CD8-positive, alpha-beta memory T cell (primary cell): ENCODE measurements at regions not wholly inside any gene's neighbourhood (a gene's known extent, or its start where the extent isn't known, plus 50 kb on each side); places are given as distances from the start of the nearest gene placed in this dataset.
A peak's percentile ranks its signal among the peaks of the same experiment; 100 is the strongest.

Source experiments
- CTCF ChIA-PET: fragments of 350-600 bp; sonication (Branson Sonifier 250); formaldehyde crosslinking; loops from one replicate; lab custom pipeline; 2021; ENCODE audit warnings: antibody characterized with exemption; lab: Charles Lee
- POLR2A ChIA-PET: fragments of 350-600 bp; sonication (Branson Sonifier 250); formaldehyde crosslinking; loops from one replicate; lab custom pipeline; 2021; ENCODE audit warnings: antibody characterized with exemption; lab: Charles Lee
- DNase-seq, 5 donors: peaks; one replicate each; pipeline versions ENCODE4 v3.0.0 to v3.0.0-alpha.2; 2020 to 2022; ENCODE audit warnings: mixed read lengths in 1 of 5
- H3K27ac ChIP-seq: one replicate; pipeline ENCODE4 v1.7.0; 2013; ENCODE audit warnings: low read depth, mild to moderate bottlenecking, low read length, moderate library complexity
- H3K27me3 ChIP-seq: 2 replicates; pipeline ENCODE4 v1.7.0; 2013; ENCODE audit warnings: low read length, mild to moderate bottlenecking; ENCODE audit not compliant: insufficient read depth, poor library complexity, severe bottlenecking
- H3K36me3 ChIP-seq: 2 replicates; pipeline ENCODE4 v1.7.0; 2013; ENCODE audit warnings: mild to moderate bottlenecking, low read length, moderate library complexity; ENCODE audit not compliant: insufficient read depth
- H3K4me1 ChIP-seq: 2 replicates; pipeline ENCODE4 v1.7.0; 2013; ENCODE audit warnings: mild to moderate bottlenecking, low read length, moderate library complexity; ENCODE audit not compliant: insufficient read depth
- H3K4me3 ChIP-seq: 2 replicates; pipeline ENCODE4 v1.7.0; 2013; ENCODE audit warnings: mild to moderate bottlenecking, low read length
- H3K9me3 ChIP-seq: 2 replicates; pipeline ENCODE4 v1.7.0; 2013; ENCODE audit warnings: mild to moderate bottlenecking, low read length
- H3K27ac Mint-ChIP-seq, 8 donors: one replicate each; pipeline ENCODE4 v1.8.0; 2020 to 2021; ENCODE audit warnings: mixed read lengths in 8 of 8, mild to moderate bottlenecking in 6 of 8, inconsistent platforms in 3 of 8, moderate library complexity in 3 of 8
- H3K27me3 Mint-ChIP-seq, 2 donors: one replicate each; pipeline ENCODE4 v1.8.0; 2020 to 2021; ENCODE audit warnings: mixed read lengths in 2 of 2, mild to moderate bottlenecking in 1 of 2, moderate library complexity in 1 of 2
- H3K36me3 Mint-ChIP-seq, 3 donors: one replicate each; pipeline ENCODE4 v1.8.0; 2020 to 2021; ENCODE audit warnings: mixed read lengths in 3 of 3, inconsistent platforms in 1 of 3, mild to moderate bottlenecking in 1 of 3
- H3K4me1 Mint-ChIP-seq, 3 donors: one replicate each; pipeline ENCODE4 v1.8.0; 2020 to 2021; ENCODE audit warnings: mixed read lengths in 3 of 3, inconsistent platforms in 1 of 3, mild to moderate bottlenecking in 1 of 3
- H3K4me3 Mint-ChIP-seq, 7 donors: one replicate each; pipeline ENCODE4 v1.8.0; 2020 to 2021; ENCODE audit warnings: mixed read lengths in 7 of 7, mild to moderate bottlenecking in 6 of 7, moderate library complexity in 4 of 7, inconsistent platforms in 2 of 7
- H3K9me3 Mint-ChIP-seq, 5 donors: one replicate each; pipeline ENCODE4 v1.8.0; 2020 to 2022; ENCODE audit warnings: mixed read lengths in 5 of 5, mild to moderate bottlenecking in 3 of 5, moderate library complexity in 2 of 5, inconsistent platforms in 1 of 5

GRCh38 chr11:134880788-134881187 is 468.7 kb upstream of the B3GAT1 start:
- peaks cover 0 to 48% of the 10 kb centered on the region in 2 donors for H3K27me3 Mint-ChIP-seq
- H3K4me1 ChIP-seq, result no peaks in the 10 kb centered on the region
- no peak overlapping the region for H3K27ac ChIP-seq
- H3K36me3 ChIP-seq, result no peaks in the 10 kb centered on the region
- POLR2A ChIA-PET, result no interaction called here
- no peak overlapping the region for H3K4me3 Mint-ChIP-seq
- CTCF ChIA-PET, result no interaction called here
- no peak overlapping the region for H3K4me3 ChIP-seq
- H3K9me3 ChIP-seq, result no peaks in the 10 kb centered on the region
- no peaks in the 10 kb centered on the region for H3K27me3 ChIP-seq
- no peak overlapping the region for H3K27ac Mint-ChIP-seq
- no peaks in the 10 kb centered on the region for H3K9me3 Mint-ChIP-seq
- no peak for DNase-seq
- H3K36me3 Mint-ChIP-seq, result no peaks in the 10 kb centered on the region
- H3K4me1 Mint-ChIP-seq, result no peaks in the 10 kb centered on the region

DNA sequence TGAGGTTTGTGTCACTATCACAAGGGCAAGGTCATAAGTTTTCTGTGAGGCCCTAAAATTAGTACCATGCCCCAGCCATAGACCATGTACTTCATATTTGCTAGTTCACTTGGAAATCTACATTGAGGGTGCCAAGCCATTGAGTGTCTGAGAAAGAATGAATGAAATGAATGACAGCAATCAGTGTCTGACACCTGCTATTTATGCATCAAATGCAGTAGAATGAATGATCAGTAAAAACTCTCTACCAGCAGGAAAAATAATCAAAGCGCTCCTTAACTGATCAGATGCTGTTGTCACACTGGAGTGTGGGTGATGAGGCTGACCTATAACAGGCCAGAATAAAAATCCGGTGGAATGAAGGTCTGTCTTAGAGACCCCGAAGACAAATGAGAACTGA is 467.9 kb upstream of the B3GAT1 start:
- Histone ChIP-seq H3K4me1 (no peaks in the 10 kb centered on the region), H3K36me3 (no peaks in the 10 kb centered on the region), H3K4me3 (no peak overlapping the region), H3K9me3 (no peaks in the 10 kb centered on the region), H3K27ac (no peak overlapping the region), H3K27me3 (no peaks in the 10 kb centered on the region)
- Mint-ChIP-seq H3K27ac (no peak overlapping the region), H3K27me3 (peaks cover 0 to 42% of the 10 kb centered on the region in 2 donors), H3K4me1 (no peaks in the 10 kb centered on the region), H3K36me3 (no peaks in the 10 kb centered on the region), H3K9me3 (no peaks in the 10 kb centered on the region), H3K4me3 (no peak overlapping the region)
- CTCF ChIA-PET, result no interaction called here
- POLR2A ChIA-PET, result no interaction called here
- no peak for DNase-seq

DNA sequence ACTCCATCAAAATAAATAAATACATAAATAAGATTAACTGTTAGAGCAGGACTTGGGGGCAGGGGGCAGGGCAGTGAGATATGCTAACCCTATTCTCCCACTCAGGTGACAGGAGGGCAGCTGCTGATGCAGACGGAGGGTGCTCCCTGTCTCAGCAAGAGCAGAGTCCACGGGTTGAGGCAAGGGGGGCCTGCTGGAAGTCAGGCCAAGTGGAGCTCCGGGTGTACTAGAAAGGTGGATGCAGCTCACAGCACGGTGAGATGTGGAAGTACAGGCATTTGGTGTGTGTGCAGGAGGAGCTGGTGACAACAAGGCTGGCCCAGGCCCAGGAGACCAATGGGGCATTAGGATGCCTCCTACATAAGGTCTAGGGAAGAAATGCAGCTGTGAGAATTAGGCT is 467.3 kb upstream of the B3GAT1 start:
- no peaks in the 10 kb centered on the region for H3K4me1 Mint-ChIP-seq
- Histone ChIP-seq H3K36me3 (no peaks in the 10 kb centered on the region), H3K27ac (no peak overlapping the region), H3K27me3 (no peaks in the 10 kb centered on the region), H3K4me1 (no peaks in the 10 kb centered on the region), H3K9me3 (no peaks in the 10 kb centered on the region), H3K4me3 (no peak overlapping the region)
- peaks cover 0 to 42% of the 10 kb centered on the region in 2 donors for H3K27me3 Mint-ChIP-seq
- H3K4me3 Mint-ChIP-seq, result no peak overlapping the region
- H3K9me3 Mint-ChIP-seq, result no peaks in the 10 kb centered on the region
- DNase-seq, result no peak
- no peak overlapping the region for H3K27ac Mint-ChIP-seq
- CTCF ChIA-PET, result no interaction called here
- POLR2A ChIA-PET, result no interaction called here
- H3K36me3 Mint-ChIP-seq, result no peaks in the 10 kb centered on the region

DNA sequence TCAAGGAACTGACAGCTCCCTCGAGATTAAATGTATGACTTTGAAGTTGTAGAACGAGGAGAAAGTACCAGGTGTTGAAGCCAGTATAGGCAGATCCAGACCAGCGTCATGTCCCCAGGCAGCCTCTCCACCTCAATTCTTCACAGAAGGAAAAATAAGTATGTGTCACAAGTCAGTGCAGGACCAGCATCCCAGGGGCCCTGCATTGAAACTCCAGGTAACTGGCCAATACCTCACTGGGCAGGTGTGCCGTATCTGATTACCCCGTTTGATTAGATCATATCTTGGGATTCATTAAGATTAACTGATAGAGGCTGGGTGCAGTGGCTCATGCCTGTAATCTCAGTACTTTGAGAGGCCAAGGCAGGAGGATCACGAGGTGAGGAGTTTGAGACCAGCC is 466.7 kb upstream of the B3GAT1 start:
- Histone ChIP-seq H3K27me3 (no peaks in the 10 kb centered on the region), H3K27ac (no peak overlapping the region), H3K36me3 (no peaks in the 10 kb centered on the region), H3K4me3 (no peak overlapping the region), H3K9me3 (no peaks in the 10 kb centered on the region), H3K4me1 (no peaks in the 10 kb centered on the region)
- peaks cover 0 to 38% of the 10 kb centered on the region in 2 donors for H3K27me3 Mint-ChIP-seq
- ChIA-PET CTCF (no interaction called here), POLR2A (no interaction called here)
- no peak overlapping the region for H3K27ac Mint-ChIP-seq
- H3K36me3 Mint-ChIP-seq, result no peaks in the 10 kb centered on the region
- H3K9me3 Mint-ChIP-seq, result no peaks in the 10 kb centered on the region
- H3K4me3 Mint-ChIP-seq, result no peak overlapping the region
- DNase-seq, result no peak
- H3K4me1 Mint-ChIP-seq, result no peaks in the 10 kb centered on the region

GRCh38 chr11:134876226-134876625 is 464.2 kb upstream of the B3GAT1 start:
- H3K4me3 ChIP-seq, result no peak overlapping the region
- no peaks in the 10 kb centered on the region for H3K9me3 ChIP-seq
- no peaks in the 10 kb centered on the region for H3K4me1 ChIP-seq
- Mint-ChIP-seq H3K27me3 (peaks cover 0 to 35% of the 10 kb centered on the region in 2 donors), H3K36me3 (no peaks in the 10 kb centered on the region), H3K4me1 (no peaks in the 10 kb centered on the region), H3K4me3 (no peak overlapping the region), H3K27ac (no peak overlapping the region), H3K9me3 (no peaks in the 10 kb centered on the region)
- no peaks in the 10 kb centered on the region for H3K27me3 ChIP-seq
- H3K36me3 ChIP-seq, result no peaks in the 10 kb centered on the region
- POLR2A ChIA-PET, result no interaction called here
- CTCF ChIA-PET, result no interaction called here
- no peak overlapping the region for H3K27ac ChIP-seq
- no peak for DNase-seq

- H3K36me3 ChIP-seq, result no peaks in the 10 kb centered on the region
- H3K27me3 ChIP-seq, result no peaks in the 10 kb centered on the region
- Mint-ChIP-seq H3K36me3 (no peaks in the 10 kb centered on the region), H3K9me3 (no peaks in the 10 kb centered on the region), H3K27ac (no peak overlapping the region), H3K4me3 (no peak overlapping the region), H3K27me3 (peaks cover 5 to 6% of the 10 kb centered on the region in 2 donors), H3K4me1 (peaks cover 0 to 10% (median 8%) of the 10 kb centered on the region in 3 donors)
- H3K4me3 ChIP-seq, result no peak overlapping the region
- no peak overlapping the region for H3K27ac ChIP-seq
- ChIA-PET CTCF (interaction anchor here (1.2 to 1.6 kb wide), 2 partner anchors 10 to 13 kb away, joined by 3 to 4 read pairs; no protein-coding TSS in a partner anchor), POLR2A (no interaction called here)
- H3K4me1 ChIP-seq, result no peaks in the 10 kb centered on the region
- DNase-seq, result no peak
- no peaks in the 10 kb centered on the region for H3K9me3 ChIP-seq
Measured at GRCh38 chr11:134866981-134867675, 455.1 kb upstream of the B3GAT1 start.

DNA sequence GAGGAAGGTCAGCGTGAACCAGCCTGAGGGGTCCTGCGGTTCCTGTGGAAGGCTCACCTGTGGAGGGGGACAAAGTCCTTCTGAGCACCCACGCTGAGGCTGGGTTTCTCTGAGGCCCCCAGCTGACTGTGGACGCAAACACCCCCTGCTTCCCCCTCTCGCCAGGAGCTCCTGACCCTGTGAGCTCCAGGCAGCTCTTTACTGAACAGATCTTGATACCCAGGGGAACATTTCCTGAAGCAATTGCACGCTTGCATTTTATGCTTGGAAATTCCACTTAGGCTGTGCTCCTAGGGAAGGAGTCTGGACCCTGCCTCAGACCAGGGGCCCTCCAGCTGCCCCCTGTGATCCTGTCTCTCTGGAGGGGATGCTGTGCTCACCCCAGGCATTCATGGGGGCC is 454.2 kb upstream of the B3GAT1 start:
- H3K36me3 ChIP-seq, result no peaks in the 10 kb centered on the region
- H3K27me3 Mint-ChIP-seq, result peaks cover 5 to 8% of the 10 kb centered on the region in 2 donors
- DNase-seq, result no peak
- peaks cover 0 to 10% (median 8%) of the 10 kb centered on the region in 3 donors for H3K4me1 Mint-ChIP-seq
- no peak overlapping the region for H3K27ac Mint-ChIP-seq
- POLR2A ChIA-PET, result no interaction called here
- no peaks in the 10 kb centered on the region for H3K9me3 ChIP-seq
- no peaks in the 10 kb centered on the region for H3K27me3 ChIP-seq
- H3K4me3 Mint-ChIP-seq, result no peak overlapping the region
- H3K9me3 Mint-ChIP-seq, result no peaks in the 10 kb centered on the region
- H3K4me1 ChIP-seq, result no peaks in the 10 kb centered on the region
- no peak overlapping the region for H3K4me3 ChIP-seq
- no peaks in the 10 kb centered on the region for H3K36me3 Mint-ChIP-seq
- CTCF ChIA-PET, result no interaction called here
- H3K27ac ChIP-seq, result no peak overlapping the region

- H3K4me3 Mint-ChIP-seq, result no peak overlapping the region
- Histone ChIP-seq H3K27me3 (no peaks in the 10 kb centered on the region), H3K27ac (no peak overlapping the region), H3K36me3 (no peaks in the 10 kb centered on the region), H3K9me3 (no peaks in the 10 kb centered on the region), H3K4me3 (no peak overlapping the region), H3K4me1 (no peaks in the 10 kb centered on the region)
- ChIA-PET POLR2A (no interaction called here), CTCF (no interaction called here)
- no peaks in the 10 kb centered on the region for H3K36me3 Mint-ChIP-seq
- peaks cover 5 to 16% of the 10 kb centered on the region in 2 donors for H3K27me3 Mint-ChIP-seq
- H3K27ac Mint-ChIP-seq, result peak overlapping the region in 1 of 8 donors; percentile 85
- H3K9me3 Mint-ChIP-seq, result no peaks in the 10 kb centered on the region
- H3K4me1 Mint-ChIP-seq, result peaks cover 0 to 10% (median 8%) of the 10 kb centered on the region in 3 donors
- DNase-seq, result no peak
Measured at GRCh38 chr11:134864968-134865305, 452.9 kb upstream of the B3GAT1 start.
